ENCODE measurements at regions not wholly inside any gene's neighbourhood (a gene's known extent, or its start where the extent isn't known, plus 50 kb on each side); places are given as distances from the start of the nearest gene placed in this dataset.
"Not testable (repeated sequence)": the region's sequence is repeated elsewhere in the genome, so short reads cannot be mapped to it uniquely, and the experiment has no call there.

DNA sequence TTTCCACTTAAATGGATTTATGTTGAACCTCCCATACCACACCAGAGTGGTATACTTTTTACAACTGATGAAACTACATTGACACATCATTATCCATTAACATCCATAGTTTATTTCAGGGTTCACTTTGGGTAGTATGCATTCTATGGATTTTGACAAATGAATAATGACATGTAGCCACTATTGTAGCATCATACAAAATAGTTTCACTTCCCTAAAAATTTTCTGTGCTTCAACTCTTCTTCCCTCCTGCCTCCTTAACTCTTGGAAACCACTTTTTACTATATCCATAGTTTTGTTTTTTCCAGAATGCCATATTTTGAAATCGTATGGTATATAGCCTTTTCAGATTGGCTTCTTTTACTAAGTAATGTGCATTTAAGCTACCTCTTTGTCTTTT lies 199.5 kb upstream of the TMEM196 start:
- DNase-seq (no peak), ATAC-seq (no peak)
- Mint-ChIP-seq H3K27me3 (no peaks in the 10 kb centered on the region), H3K4me3 (no peak overlapping the region), H3K27ac (no peak overlapping the region), H3K4me1 (no peaks in the 10 kb centered on the region), H3K36me3 (ENCODE audit: low read depth) (no peaks in the 10 kb centered on the region), H3K9me3 (ENCODE audit: low read depth) (no peaks in the 10 kb centered on the region)
- CTCF ChIA-PET: no interaction called here
- POLR2A ChIA-PET: no interaction called here
- intact Hi-C loops (cut with DNase I, micrococcal nuclease): no loop called here

DNA sequence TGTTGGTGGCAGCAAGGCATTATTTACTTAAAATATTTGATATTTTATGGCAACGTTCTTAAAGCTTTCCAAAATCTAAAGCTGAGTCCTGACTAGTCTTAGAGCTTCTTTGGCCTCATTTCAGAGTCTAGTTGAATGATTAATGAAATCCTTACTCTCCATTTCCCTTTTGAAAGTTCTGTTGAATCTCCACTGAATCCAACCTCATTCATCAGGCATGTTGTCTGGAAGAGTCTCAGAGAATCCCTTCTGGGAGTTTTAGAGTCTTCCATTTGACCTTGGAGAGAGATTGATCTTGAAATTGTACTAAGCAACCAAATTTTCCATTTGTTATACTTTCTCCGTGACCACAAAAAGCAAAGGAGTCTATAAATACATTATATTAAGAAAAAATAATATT lies 198.5 kb upstream of the TMEM196 start:
- intact Hi-C loops (cut with DNase I, micrococcal nuclease): no loop called here
- Mint-ChIP-seq H3K27ac (no peak overlapping the region), H3K27me3 (no peaks in the 10 kb centered on the region), H3K36me3 (ENCODE audit: low read depth) (no peaks in the 10 kb centered on the region), H3K4me3 (no peak overlapping the region), H3K9me3 (ENCODE audit: low read depth) (no peaks in the 10 kb centered on the region), H3K4me1 (no peaks in the 10 kb centered on the region)
- no peak for DNase-seq
- POLR2A ChIA-PET: no interaction called here
- CTCF ChIA-PET: interaction anchor here (0.6 kb wide), 1 partner anchor 283 kb away, joined by 3 read pairs; no protein-coding TSS in a partner anchor
- ATAC-seq: no peak

DNA sequence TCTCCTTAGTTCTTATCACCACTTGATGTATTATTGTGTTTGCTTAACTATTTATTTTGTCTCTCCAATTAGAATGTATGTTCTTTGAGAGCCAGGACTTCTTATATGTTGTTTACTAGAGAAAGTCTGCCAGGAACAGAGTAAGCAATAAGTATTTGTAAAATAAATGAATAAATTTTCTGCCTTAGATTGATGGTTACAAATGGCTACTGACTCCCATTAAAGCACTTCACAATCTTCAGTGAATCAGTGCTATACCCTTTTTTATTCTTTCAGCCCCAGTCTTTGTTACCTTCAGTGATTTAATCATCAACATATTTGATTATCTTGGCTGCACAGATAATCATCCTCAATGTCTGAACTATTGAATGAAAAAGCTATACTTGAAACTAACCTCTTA lies 197.1 kb upstream of the TMEM196 start:
- Mint-ChIP-seq H3K27me3 (no peaks in the 10 kb centered on the region), H3K4me1 (no peaks in the 10 kb centered on the region), H3K4me3 (no peak overlapping the region), H3K9me3 (ENCODE audit: low read depth) (no peaks in the 10 kb centered on the region), H3K27ac (no peak overlapping the region), H3K36me3 (ENCODE audit: low read depth) (no peaks in the 10 kb centered on the region)
- POLR2A ChIA-PET: no interaction called here
- intact Hi-C loops (cut with DNase I, micrococcal nuclease): no loop called here
- DNase-seq: no peak
- ATAC-seq: no peak
- CTCF ChIA-PET: no interaction called here

DNA sequence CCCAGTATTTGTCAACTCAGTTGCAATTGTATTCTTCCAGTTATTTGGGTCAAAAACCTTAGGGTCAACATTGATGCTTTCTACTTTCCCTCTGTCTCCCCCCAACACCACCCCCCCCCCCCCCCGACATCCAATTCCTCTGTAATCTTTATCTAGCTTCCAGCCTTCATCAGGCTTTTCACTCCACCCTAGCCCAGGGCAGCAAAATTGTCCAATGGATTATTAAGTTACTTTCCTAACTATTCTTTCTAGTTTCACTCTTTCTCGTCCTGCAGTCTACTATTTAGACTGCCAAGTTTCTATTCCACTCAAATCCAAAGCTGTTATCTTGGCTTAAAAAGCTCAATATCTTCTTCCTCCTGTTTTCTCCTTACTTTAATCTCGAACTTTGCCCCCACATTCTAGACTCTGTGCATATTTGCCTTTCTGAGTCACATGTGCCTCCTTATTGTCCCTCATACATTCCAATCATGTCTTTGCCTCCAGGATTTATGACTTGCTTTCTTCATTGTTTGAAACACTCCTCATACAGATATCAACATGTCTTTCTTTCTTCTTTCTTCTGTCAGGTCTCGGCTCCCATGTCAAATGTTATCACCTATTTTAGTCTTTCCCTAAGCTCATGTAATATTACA lies 196.6 kb upstream of the TMEM196 start:
- Mint-ChIP-seq H3K27ac (no peak overlapping the region), H3K27me3 (no peaks in the 10 kb centered on the region), H3K4me1 (no peaks in the 10 kb centered on the region), H3K9me3 (ENCODE audit: low read depth) (no peaks in the 10 kb centered on the region), H3K36me3 (ENCODE audit: low read depth) (no peaks in the 10 kb centered on the region), H3K4me3 (no peak overlapping the region)
- ATAC-seq: no peak
- ChIA-PET POLR2A (no interaction called here), CTCF (interaction anchor here (0.5 kb wide), 1 partner anchor 451 kb away, joined by 5 read pairs; no protein-coding TSS in a partner anchor)
- intact Hi-C loops (cut with DNase I, micrococcal nuclease): no loop called here
- no peak for DNase-seq

DNA sequence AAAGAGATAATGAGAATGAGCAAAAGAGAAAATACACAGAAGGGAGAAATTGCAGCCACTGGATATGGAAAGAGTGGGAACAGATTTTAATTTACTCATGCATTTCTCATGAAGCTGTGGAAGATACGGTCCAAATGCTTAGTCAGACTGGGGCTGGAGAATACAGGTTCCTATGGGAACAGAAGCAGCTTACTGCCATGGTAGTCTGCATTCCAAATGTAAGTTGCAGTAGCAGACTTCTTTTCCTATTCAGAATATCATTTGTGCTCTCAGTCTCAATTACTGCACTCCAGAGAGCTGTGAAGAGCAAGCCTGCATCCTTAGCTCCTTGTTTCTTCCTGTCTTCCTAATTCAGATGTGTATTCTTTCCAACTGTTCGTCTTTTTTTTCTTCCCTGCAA lies 190.8 kb upstream of the TMEM196 start:
- DNase-seq: no peak
- H3K36me3 Mint-ChIP-seq (ENCODE audit: low read depth): no peaks in the 10 kb centered on the region
- H3K4me3 Mint-ChIP-seq: no peak overlapping the region
- CTCF ChIA-PET: no interaction called here
- no peak overlapping the region for H3K27ac Mint-ChIP-seq
- POLR2A ChIA-PET: no interaction called here
- no peaks in the 10 kb centered on the region for H3K4me1 Mint-ChIP-seq
- no peaks in the 10 kb centered on the region for H3K27me3 Mint-ChIP-seq
- no peaks in the 10 kb centered on the region for H3K9me3 Mint-ChIP-seq (ENCODE audit: low read depth)
- intact Hi-C loops (cut with DNase I, micrococcal nuclease): no loop called here
- no peak for ATAC-seq

DNA sequence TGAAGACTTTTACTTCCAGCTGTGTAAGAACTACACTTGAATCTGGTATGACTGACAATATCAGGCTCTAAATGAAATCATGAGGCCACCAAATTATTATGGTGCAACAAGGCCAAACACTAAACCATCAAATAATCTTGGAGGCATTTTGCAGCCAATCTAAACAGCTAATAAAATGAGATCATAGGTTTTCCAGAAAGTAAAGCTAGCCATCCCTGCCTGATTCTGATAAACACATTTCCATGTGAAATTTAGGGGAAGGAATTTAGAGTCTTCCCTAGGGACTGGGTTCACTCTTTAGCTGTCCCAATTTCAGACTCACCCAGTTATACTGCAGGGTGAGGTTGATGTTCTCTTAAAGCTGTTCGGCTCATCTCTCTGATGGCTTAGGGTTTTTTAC lies 190.3 kb upstream of the TMEM196 start:
- Mint-ChIP-seq H3K36me3 (ENCODE audit: low read depth) (no peaks in the 10 kb centered on the region), H3K27me3 (no peaks in the 10 kb centered on the region), H3K4me3 (no peak overlapping the region), H3K27ac (no peak overlapping the region), H3K4me1 (no peaks in the 10 kb centered on the region), H3K9me3 (ENCODE audit: low read depth) (no peaks in the 10 kb centered on the region)
- DNase-seq (no peak), ATAC-seq (no peak)
- intact Hi-C loops (cut with DNase I, micrococcal nuclease): no loop called here
- POLR2A ChIA-PET: interaction anchor here (0.6 kb wide), 1 partner anchor 132 kb away, joined by 4 read pairs; no protein-coding TSS in a partner anchor
- CTCF ChIA-PET: interaction anchor here (1.0 kb wide), 1 partner anchor 163 kb away, joined by 3 read pairs; no protein-coding TSS in a partner anchor

DNA sequence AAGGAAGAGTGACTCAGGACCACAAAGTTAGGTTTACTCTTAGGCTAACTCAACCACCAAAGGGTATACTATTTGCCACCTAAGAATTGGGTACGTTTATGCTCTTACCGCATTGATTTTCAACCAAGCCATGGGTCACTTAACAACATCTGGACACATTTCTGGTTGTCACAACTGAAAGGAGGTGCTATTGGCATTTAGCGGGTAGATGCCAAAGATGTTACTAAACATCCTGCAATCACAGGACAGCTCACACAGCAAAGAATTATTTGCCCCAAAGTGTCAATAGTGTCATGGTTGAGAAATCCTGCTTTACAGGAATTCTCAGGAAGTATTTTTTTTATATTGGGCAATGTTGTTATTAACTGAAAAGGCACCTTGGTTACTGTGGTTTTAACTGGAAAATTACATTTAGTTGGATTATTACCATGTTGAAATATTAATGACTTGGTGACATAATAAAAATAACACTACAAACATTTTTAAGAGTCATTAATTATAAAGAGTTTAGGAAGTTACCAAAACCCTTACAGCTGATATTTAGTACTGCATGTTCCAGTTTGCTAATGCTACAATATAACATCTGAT lies 185.0 kb upstream of the TMEM196 start:
- no peak overlapping the region for H3K27ac Mint-ChIP-seq
- peaks cover under 1% of the 10 kb centered on the region for H3K9me3 Mint-ChIP-seq (ENCODE audit: low read depth)
- H3K4me1 Mint-ChIP-seq: no peaks in the 10 kb centered on the region
- ATAC-seq (no peak), DNase-seq (no peak)
- H3K27me3 Mint-ChIP-seq: no peaks in the 10 kb centered on the region
- H3K36me3 Mint-ChIP-seq (ENCODE audit: low read depth): no peaks in the 10 kb centered on the region
- intact Hi-C loops (cut with DNase I, micrococcal nuclease): no loop called here
- H3K4me3 Mint-ChIP-seq: no peak overlapping the region
- POLR2A ChIA-PET: no interaction called here
- CTCF ChIA-PET: no interaction called here

DNA sequence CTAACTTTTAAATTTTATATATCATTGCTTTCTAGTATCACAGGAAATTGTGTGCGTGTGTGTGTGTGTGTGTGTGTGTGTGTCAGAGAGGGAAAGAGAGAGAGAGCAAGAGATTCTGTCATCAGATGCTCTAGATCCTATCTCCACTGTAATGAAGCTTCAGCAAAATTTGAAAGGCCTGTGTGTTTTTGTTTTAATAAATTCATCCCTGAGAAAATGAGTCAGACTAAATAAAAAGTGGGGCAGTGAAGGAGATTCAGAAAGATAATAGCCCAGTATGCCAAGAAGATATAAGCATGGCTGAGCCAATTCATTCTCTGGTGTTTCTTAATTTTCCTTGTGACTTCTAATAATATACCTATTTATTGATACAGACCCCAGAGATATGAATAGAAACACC lies 184.2 kb upstream of the TMEM196 start:
- intact Hi-C loops (cut with DNase I, micrococcal nuclease): no loop called here
- CTCF ChIA-PET: no interaction called here
- ATAC-seq (no peak), DNase-seq (no peak)
- Mint-ChIP-seq H3K36me3 (ENCODE audit: low read depth) (no peaks in the 10 kb centered on the region), H3K4me3 (no peak overlapping the region), H3K4me1 (no peaks in the 10 kb centered on the region), H3K9me3 (ENCODE audit: low read depth) (peaks cover 3% of the 10 kb centered on the region), H3K27me3 (no peaks in the 10 kb centered on the region), H3K27ac (no peak overlapping the region)
- POLR2A ChIA-PET: no interaction called here

DNA sequence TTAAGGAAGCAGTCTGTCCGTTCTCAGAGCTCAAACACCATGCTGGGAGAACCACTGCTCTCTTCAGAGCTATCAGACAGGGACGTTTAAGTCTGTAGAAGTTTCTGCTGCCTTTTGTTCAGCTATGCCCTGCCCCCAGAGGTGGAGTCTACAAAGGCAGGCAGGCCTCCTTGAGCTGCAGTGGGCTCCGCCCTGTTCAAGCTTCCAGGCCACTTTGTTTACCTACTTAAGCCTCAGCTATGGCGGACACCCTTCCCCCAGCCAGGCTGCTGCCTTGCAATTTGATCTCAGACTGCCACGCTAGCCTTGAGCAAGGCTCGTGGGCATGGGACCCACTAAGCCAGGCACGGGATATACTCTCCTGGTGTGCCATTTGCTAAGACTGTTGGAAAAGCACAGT lies 180.7 kb upstream of the TMEM196 start:
- CTCF ChIA-PET; H3K4me3 Mint-ChIP-seq; H3K4me1 Mint-ChIP-seq; intact Hi-C loops (cut with DNase I, micrococcal nuclease); H3K27me3 Mint-ChIP-seq; H3K27ac Mint-ChIP-seq; POLR2A ChIA-PET; ATAC-seq; DNase-seq; H3K36me3 Mint-ChIP-seq (ENCODE audit: low read depth): not testable (repeated sequence)
- H3K9me3 Mint-ChIP-seq (ENCODE audit: low read depth): peaks cover 10% of the 10 kb centered on the region

DNA sequence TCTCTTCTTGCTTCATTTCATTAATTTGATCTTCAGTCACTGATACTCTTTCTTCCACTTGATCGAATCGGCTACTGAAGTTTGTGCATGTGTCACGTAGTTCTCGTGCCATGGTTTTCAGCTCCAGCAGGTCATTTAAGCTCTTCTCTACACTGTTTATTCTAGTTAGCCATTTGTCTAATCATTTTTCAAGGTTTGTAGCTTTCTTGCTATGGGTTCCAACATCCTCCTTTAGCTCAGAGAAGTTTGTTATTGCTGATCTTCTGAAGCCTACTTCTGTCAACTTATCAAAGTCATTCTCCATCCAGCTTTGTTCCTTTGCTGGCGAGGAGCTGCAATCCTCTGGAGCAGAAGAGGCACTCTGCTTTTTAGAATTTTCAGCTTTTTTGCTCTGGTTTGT lies 180.0 kb upstream of the TMEM196 start:
- H3K4me1 Mint-ChIP-seq; POLR2A ChIA-PET; CTCF ChIA-PET; H3K36me3 Mint-ChIP-seq (ENCODE audit: low read depth); H3K4me3 Mint-ChIP-seq; intact Hi-C loops (cut with DNase I, micrococcal nuclease); DNase-seq; ATAC-seq; H3K27ac Mint-ChIP-seq; H3K27me3 Mint-ChIP-seq: not testable (repeated sequence)
- H3K9me3 Mint-ChIP-seq (ENCODE audit: low read depth): peaks cover 10% of the 10 kb centered on the region

DNA sequence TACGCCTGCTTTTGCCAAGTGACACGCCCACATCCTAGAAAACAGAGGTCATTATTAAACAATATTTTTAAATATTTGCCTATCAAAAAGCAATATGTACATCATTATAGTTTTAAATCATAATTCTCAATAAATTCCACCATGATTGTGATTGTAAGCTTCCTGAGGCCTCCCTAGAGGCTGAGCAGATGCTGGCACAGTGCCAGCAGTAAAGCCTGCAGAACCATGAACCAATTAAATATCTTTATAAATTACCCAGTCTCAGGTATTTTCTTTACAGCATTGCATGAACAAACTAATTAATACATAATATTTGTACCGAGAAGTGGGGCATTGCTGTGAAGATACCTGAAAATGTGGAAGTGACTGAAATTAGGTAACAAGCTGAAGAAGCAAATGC lies 174.7 kb upstream of the TMEM196 start:
- no peaks in the 10 kb centered on the region for H3K4me1 Mint-ChIP-seq
- ChIA-PET CTCF (no interaction called here), POLR2A (no interaction called here)
- no peak overlapping the region for H3K27ac Mint-ChIP-seq
- no peak overlapping the region for H3K4me3 Mint-ChIP-seq
- H3K27me3 Mint-ChIP-seq: no peaks in the 10 kb centered on the region
- H3K9me3 Mint-ChIP-seq (ENCODE audit: low read depth): peaks cover 7% of the 10 kb centered on the region
- DNase-seq: no peak
- H3K36me3 Mint-ChIP-seq (ENCODE audit: low read depth): no peaks in the 10 kb centered on the region
- no peak for ATAC-seq
- intact Hi-C loops (cut with DNase I, micrococcal nuclease): no loop called here

DNA sequence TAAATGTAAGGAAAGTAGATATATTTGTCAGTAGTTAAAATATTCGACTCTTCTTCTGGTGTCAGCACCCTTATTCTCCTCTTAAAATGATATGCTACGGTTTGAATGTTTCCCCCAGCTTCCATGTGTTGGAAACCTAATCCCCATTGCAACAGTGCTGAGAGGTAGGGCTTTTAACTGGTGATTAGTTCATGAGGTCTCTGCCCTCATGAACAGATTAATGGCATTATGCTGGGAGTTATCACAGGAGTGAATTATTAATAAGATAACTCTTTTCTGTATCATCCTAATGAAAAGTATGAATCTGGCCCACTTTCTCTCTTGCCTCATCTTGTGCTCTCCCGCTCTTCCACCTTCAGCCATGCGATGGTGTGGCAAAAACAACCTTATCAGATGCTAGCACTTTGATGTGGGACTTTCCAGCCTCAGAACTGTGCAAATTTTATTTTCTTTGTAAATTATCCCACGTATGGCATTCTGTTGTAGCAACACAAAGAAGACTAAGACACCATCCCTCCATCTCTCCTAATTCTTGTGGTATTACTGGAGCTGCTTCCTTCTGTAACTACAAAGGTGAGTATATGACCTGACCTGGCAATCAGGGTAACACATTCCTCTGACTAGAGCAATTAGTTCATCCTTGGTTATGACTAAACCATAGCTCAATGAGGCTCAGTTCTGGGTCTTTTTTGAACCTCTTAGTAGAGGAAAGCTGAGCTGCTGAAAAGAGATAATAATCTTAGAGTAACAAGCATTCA lies 171.1 kb upstream of the TMEM196 start:
- Mint-ChIP-seq H3K9me3 (ENCODE audit: low read depth) (no peaks in the 10 kb centered on the region), H3K4me1 (no peaks in the 10 kb centered on the region), H3K36me3 (ENCODE audit: low read depth) (no peaks in the 10 kb centered on the region), H3K4me3 (no peak overlapping the region), H3K27ac (no peak overlapping the region), H3K27me3 (no peaks in the 10 kb centered on the region)
- DNase-seq (no peak), ATAC-seq (no peak)
- ChIA-PET POLR2A (no interaction called here), CTCF (no interaction called here)
- intact Hi-C loops (cut with DNase I, micrococcal nuclease): no loop called here

All from activated CD4-positive, alpha-beta T cell treated with anti-CD3 and anti-CD28 coated beads for 36 hours (primary cell).